ENCODE measurements at regions not wholly inside any gene's neighbourhood (a gene's known extent, or its start where the extent isn't known, plus 50 kb on each side); places are given as distances from the start of the nearest gene placed in this dataset.

DNA sequence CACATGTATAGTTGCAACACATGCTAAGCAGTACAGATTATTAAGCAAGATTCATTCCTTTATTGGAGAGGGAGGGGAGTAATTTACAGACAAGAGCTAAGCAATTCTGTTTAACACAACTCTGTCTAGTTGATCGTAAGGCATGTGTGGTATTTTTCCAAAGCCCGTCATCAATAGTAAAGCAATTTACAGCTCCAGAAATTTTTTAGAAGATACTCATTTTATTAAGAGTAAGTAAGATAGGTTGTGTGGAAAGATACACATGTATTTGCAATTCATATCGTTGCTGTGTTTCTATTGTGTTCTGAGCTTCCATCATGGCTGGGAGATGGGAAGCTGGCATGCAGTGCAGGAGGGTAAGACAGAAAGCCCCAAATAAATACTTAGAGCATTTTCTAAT, 289.2 kb upstream of the TMEM161B start:
- TF ChIP-seq, protein P1, sequence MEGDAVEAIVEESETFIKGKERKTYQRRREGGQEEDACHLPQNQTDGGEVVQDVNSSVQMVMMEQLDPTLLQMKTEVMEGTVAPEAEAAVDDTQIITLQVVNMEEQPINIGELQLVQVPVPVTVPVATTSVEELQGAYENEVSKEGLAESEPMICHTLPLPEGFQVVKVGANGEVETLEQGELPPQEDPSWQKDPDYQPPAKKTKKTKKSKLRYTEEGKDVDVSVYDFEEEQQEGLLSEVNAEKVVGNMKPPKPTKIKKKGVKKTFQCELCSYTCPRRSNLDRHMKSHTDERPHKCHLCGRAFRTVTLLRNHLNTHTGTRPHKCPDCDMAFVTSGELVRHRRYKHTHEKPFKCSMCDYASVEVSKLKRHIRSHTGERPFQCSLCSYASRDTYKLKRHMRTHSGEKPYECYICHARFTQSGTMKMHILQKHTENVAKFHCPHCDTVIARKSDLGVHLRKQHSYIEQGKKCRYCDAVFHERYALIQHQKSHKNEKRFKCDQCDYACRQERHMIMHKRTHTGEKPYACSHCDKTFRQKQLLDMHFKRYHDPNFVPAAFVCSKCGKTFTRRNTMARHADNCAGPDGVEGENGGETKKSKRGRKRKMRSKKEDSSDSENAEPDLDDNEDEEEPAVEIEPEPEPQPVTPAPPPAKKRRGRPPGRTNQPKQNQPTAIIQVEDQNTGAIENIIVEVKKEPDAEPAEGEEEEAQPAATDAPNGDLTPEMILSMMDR (IDR thresholded peaks at IDR 0.05), result no peak
- TF ChIP-seq JUN (CRISPR knock-in tag; IDR thresholded peaks at IDR 0.05) (no peak), CREM (CRISPR knock-in tag; IDR thresholded peaks at IDR 0.05) (no peak), FOXJ3 (CRISPR knock-in tag; IDR thresholded peaks at IDR 0.05; ENCODE audit: borderline replicate concordance) (no peak), ETV6 (CRISPR knock-in tag; IDR thresholded peaks at IDR 0.05) (no peak), CREB1 (CRISPR knock-in tag; IDR thresholded peaks at IDR 0.05) (no peak)
- TF ChIP-seq, protein P2, sequence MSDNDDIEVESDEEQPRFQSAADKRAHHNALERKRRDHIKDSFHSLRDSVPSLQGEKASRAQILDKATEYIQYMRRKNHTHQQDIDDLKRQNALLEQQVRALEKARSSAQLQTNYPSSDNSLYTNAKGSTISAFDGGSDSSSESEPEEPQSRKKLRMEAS (CRISPR knock-in tag; IDR thresholded peaks at IDR 0.05), result no peak
